K562 (cell line): ENCODE measurements at regions not wholly inside any gene's neighbourhood (a gene's known extent, or its start where the extent isn't known, plus 50 kb on each side); places are given as distances from the start of the nearest gene placed in this dataset.

Experiments
- ATAC-seq: fragments of 200-7000 bp; cut with Tn5 transposase; 3 replicates; pipeline ENCODE4 v1.9.1; 2020; ENCODE audit warnings: moderate library complexity
- BruUV-seq: library from RNA; stranded (reverse); fragments of 400-500 nt; replicated peaks from 2 replicates; lab custom pipeline; 2021; lab: Mats Ljungman, UMichigan
- CTCF ChIA-PET: fragments of 300-600 bp; formaldehyde crosslinking; extraction: SDS; loops from one replicate; lab custom pipeline; 2021; ENCODE audit warnings: low intra/inter-chr PET ratio; lab: Yijun Ruan, JAX
- POLR2A ChIA-PET: fragments of 300-600, 350-650 bp; sonication (Branson Sonifier 250); formaldehyde crosslinking; extraction: SDS; loops from one replicate; lab custom pipeline; 2021; ENCODE audit warnings: antibody characterized with exemption, inconsistent platforms; lab: Yijun Ruan, JAX
- DNase-seq, 4 experiments: peaks; one replicate each; pipeline versions ENCODE4 v3.0.0 to v3.0.0-alpha.2; 2011 to 2018; ENCODE audit warnings: low spot score in 3 of 4, mixed read lengths in 3 of 4; ENCODE audit errors: extremely low read depth in 1 of 4
- FAIRE-seq: peaks from 2 replicates; lab custom pipeline; 2011; peaks lifted over from hg19 to GRCh38; lab: Jason Lieb, UNC
- H2AFZ ChIP-seq: 2 replicates; pipeline ENCODE4 v1.6.0; 2011; ENCODE audit warnings: low read depth, low read length, control low read depth, inconsistent platforms
- H3K27ac ChIP-seq: fragments of 200-600 bp; 3 replicates; pipeline ENCODE4 v1.8.0; 2011; ENCODE audit warnings: low read depth, mild to moderate bottlenecking, control low read depth, inconsistent platforms, low read length, moderate library complexity, mixed read lengths; ENCODE audit errors: extremely low read depth
- H3K27me3 ChIP-seq, 2 experiments: fragments of 300-600 bp in 1 of 2; 2 replicates in 1 of 2; 3 replicates in 1 of 2; pipeline versions ENCODE4 v1.6.0 to v1.8.0; 2011; ENCODE audit warnings: inconsistent platforms in 2 of 2, low read length in 2 of 2, mild to moderate bottlenecking in 1 of 2, mixed read lengths in 1 of 2, moderate library complexity in 1 of 2; ENCODE audit not compliant: control insufficient read depth in 2 of 2, insufficient read depth in 2 of 2
- H3K36me3 ChIP-seq: fragments of 300-600 bp; 3 replicates; pipeline ENCODE4 v1.8.0; 2011; ENCODE audit warnings: mild to moderate bottlenecking, low read length, inconsistent platforms; ENCODE audit not compliant: control insufficient read depth, insufficient read depth
- H3K4me1 ChIP-seq, 2 experiments: fragments of 200-600 bp in 1 of 2; replicated peaks in 1 of 2; 2 replicates in 1 of 2; 3 replicates in 1 of 2; pipeline versions ENCODE4 v1.5.1 to v1.8.0; 2011; ENCODE audit warnings: inconsistent platforms in 2 of 2, low read length in 2 of 2, mild to moderate bottlenecking in 1 of 2, mixed read lengths in 1 of 2, moderate library complexity in 1 of 2; ENCODE audit not compliant: control insufficient read depth in 2 of 2, insufficient read depth in 2 of 2
- H3K4me2 ChIP-seq: 2 replicates; pipeline ENCODE4 v1.6.1; 2011; ENCODE audit warnings: low read length, control low read depth, inconsistent platforms, mixed read lengths; ENCODE audit not compliant: insufficient read depth
- H3K4me3 ChIP-seq: fragments of 200-600 bp; sonication (generic), shearing (Covaris generic); 2 replicates; pipeline ENCODE4 v1.5.1; 2016; ENCODE audit warnings: control low read depth, inconsistent platforms
- H3K79me2 ChIP-seq: fragments of 200-600 bp; 3 replicates; pipeline ENCODE4 v1.8.0; 2011; ENCODE audit warnings: low read length, inconsistent platforms; ENCODE audit not compliant: control insufficient read depth, insufficient read depth
- H3K9ac ChIP-seq, 2 experiments: 2 replicates each; pipeline versions ENCODE4 v1.6.0 to v1.6.1; 2011; ENCODE audit warnings: low read depth in 2 of 2, low read length in 2 of 2, control low read depth in 1 of 2, inconsistent platforms in 1 of 2, mild to moderate bottlenecking in 1 of 2, mixed read lengths in 1 of 2; ENCODE audit not compliant: insufficient read depth in 1 of 2
- H3K9me1 ChIP-seq: one replicate; pipeline ENCODE4 v1.6.0; 2011; ENCODE audit warnings: inconsistent platforms, mild to moderate bottlenecking, low read length, moderate library complexity; ENCODE audit not compliant: control insufficient read depth, insufficient read depth
- H3K9me3 ChIP-seq: replicated peaks from 2 replicates; pipeline ENCODE4 v1.5.1; 2011; ENCODE audit warnings: low read depth, low read length, inconsistent platforms; ENCODE audit not compliant: control insufficient read depth, insufficient read depth
- H4K20me1 ChIP-seq: replicated peaks from 2 replicates; pipeline ENCODE4 v1.6.1; 2011; ENCODE audit warnings: low read length, inconsistent platforms, mixed read lengths; ENCODE audit not compliant: control insufficient read depth, insufficient read depth
- CBX3 ChIP-seq, 2 experiments: IDR thresholded peaks; 1 replicate in 1 of 2; 2 replicates in 1 of 2; pipeline ENCODE4 v1.6.1; 2012; ENCODE audit warnings: inconsistent platforms in 2 of 2, low read length in 2 of 2, borderline replicate concordance in 1 of 2, control low read depth in 1 of 2
- EP300 ChIP-seq: IDR thresholded peaks from 2 replicates; pipeline ENCODE4 v1.6.1; 2012; ENCODE audit warnings: low read length, improper control_type of control experiment
- NFE2L1 ChIP-seq: fragments of 450-650 bp; IDR thresholded peaks from 2 replicates; pipeline ENCODE4 v1.6.1; 2016; ENCODE audit warnings: missing genetic modification characterization, low read depth, mild to moderate bottlenecking, missing compliant biosample characterization, moderate library complexity, borderline replicate concordance
- NR1H2 ChIP-seq: sonication (generic); formaldehyde crosslinking; IDR thresholded peaks from 2 replicates; pipeline ENCODE4 v1.4.0; 2020; ENCODE audit warnings: mild to moderate bottlenecking, missing genetic modification reagents
- PHF8 ChIP-seq: fragments of 200-600 bp; sonication (generic); IDR thresholded peaks from 2 replicates; pipeline ENCODE4 v1.6.1; 2012; ENCODE audit warnings: mixed run types, mild to moderate bottlenecking, inconsistent platforms, low read length, moderate library complexity, borderline replicate concordance
- U2AF1 ChIP-seq: fragments of 200-400 bp; formaldehyde crosslinking; optimal IDR thresholded peaks from 2 replicates; pipeline ENCODE3; 2017; ENCODE audit warnings: mild to moderate bottlenecking, low read depth, low read length, moderate library complexity
- YY1 ChIP-seq, 3 experiments: IDR thresholded peaks; 2 replicates each; pipeline ENCODE4 v1.6.1; 2011; ENCODE audit warnings: low read length in 2 of 3, mild to moderate bottlenecking in 2 of 3, moderate library complexity in 2 of 3, borderline replicate concordance in 1 of 3, control low read depth in 1 of 3, low read depth in 1 of 3; ENCODE audit not compliant: insufficient read depth in 3 of 3, insufficient replicate concordance in 2 of 3, control insufficient read depth in 1 of 3, insufficient read length in 1 of 3; ENCODE audit errors: extremely low read depth in 1 of 3
- ZNF121 ChIP-seq: sonication (generic); formaldehyde crosslinking; conservative IDR thresholded peaks from 2 replicates; pipeline ENCODE4 v1.8.0; 2022; ENCODE audit warnings: missing genetic modification reagents
- ZNF3 ChIP-seq: fragments of 250-450 bp; sonication (Bioruptor Pico); IDR thresholded peaks from 2 replicates; pipeline ENCODE4 v1.5.0; 2021; ENCODE audit warnings: mild to moderate bottlenecking, moderate library complexity
- ZNF436 ChIP-seq: fragments of 250-450, 450-650 bp; sonication (Bioruptor Pico); formaldehyde crosslinking; IDR thresholded peaks from 2 replicates; pipeline ENCODE4 v1.7.0; 2020; ENCODE audit warnings: mild to moderate bottlenecking
- WGBS: fragments of 100-300 bp; shearing (Covaris generic); methylation state at CpG from one replicate; pipeline ENCODE4 v1.1.6; 2016; ENCODE audit warnings: low coverage, mixed read lengths; ENCODE audit not compliant: insufficient coverage; ENCODE audit errors: missing lambda C conversion rate; 5-methylcytosine and 5-hydroxymethylcytosine counted together
- in situ Hi-C: fragments of 300-500 bp; cut with MboI; formaldehyde crosslinking; loops from 4 replicates; pipeline ENCODE4 v1.15.0; 2018; ENCODE audit warnings: inconsistent platforms, mixed read lengths
- intact Hi-C: fragments of 100-400 bp; cut with micrococcal nuclease; formaldehyde crosslinking; loops from 2 replicates; pipeline ENCODE4 v1.14.2; 2022

GRCh38 chr1:90322186-90322585, 327.3 kb downstream of the ZNF326 start:
- TF ChIP-seq NFE2L1 (tag): no peak
- no peak for TF ChIP-seq PHF8
- no peak for TF ChIP-seq YY1 (IDR thresholded peaks at IDR 0.05; ENCODE audit: borderline replicate concordance in 1 of 3, control insufficient read depth in 1 of 3, extremely low read depth in 1 of 3, insufficient read depth in 3 of 3, insufficient read length in 1 of 3, insufficient replicate concordance in 2 of 3, low read depth in 1 of 3, low read length in 2 of 3)
- no peak for TF ChIP-seq ZNF121 (CRISPR knock-in tag)
- no peak for TF ChIP-seq ZNF3 (CRISPR knock-in tag)
- Histone ChIP-seq H3K4me1 (no peaks in the 10 kb centered on the region), H4K20me1 (no peaks in the 10 kb centered on the region; the same call in 1 of the 2 replicates), H3K79me2 (no peaks in the 10 kb centered on the region), H3K4me2 (no peak overlapping the region), H3K9ac (no peak overlapping the region), H3K27ac (no peak overlapping the region), H3K9me3 (no peaks in the 10 kb centered on the region), H2AFZ (no peak overlapping the region), H3K36me3 (no peaks in the 10 kb centered on the region), H3K9me1 (no peaks in the 10 kb centered on the region), H3K4me3 (no peak overlapping the region), H3K27me3 (no peaks in the 10 kb centered on the region; a peak in 1 of 5 replicates)
- no TSS peak for BruUV-seq
- ATAC-seq: no peak
- ChIA-PET POLR2A (interaction anchor here (0.6 kb wide), 1 partner anchor 211 kb away, joined by 3 read pairs; no protein-coding TSS in a partner anchor), CTCF (no interaction called here)
- intact Hi-C loops (no loop called here), in situ Hi-C loops (no loop called here)
- 4% methylated on average over 3 of the region's 3 CpGs for WGBS
- no peak for DNase-seq
- no peak for FAIRE-seq

DNA sequence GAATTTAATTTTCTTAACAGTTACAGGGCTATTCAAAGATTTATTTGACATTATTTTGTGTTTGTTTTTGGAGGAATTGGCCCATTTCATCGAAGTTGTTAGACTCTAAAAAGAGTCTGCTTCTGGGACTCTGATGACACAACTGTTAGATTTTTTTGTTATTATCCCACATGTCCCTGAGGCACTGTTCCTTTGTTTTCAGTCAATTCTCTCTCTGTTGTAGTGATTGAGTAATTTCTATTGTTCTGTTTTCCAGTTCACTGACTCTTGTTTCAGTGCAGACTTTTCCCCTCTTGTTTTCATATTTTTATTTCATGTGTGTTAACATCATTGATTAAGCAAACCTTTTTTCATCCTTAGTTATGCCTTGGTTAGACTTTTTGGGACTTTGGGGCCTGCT, 325.0 kb downstream of the ZNF326 start:
- Histone ChIP-seq H3K4me1 (no peaks in the 10 kb centered on the region), H2AFZ (no peak overlapping the region), H3K9me3 (no peaks in the 10 kb centered on the region), H3K27me3 (no peaks in the 10 kb centered on the region), H3K9ac (no peak overlapping the region), H4K20me1 (no peaks in the 10 kb centered on the region), H3K9me1 (no peaks in the 10 kb centered on the region), H3K4me3 (no peak overlapping the region), H3K4me2 (no peak overlapping the region), H3K27ac (no peak overlapping the region), H3K79me2 (no peaks in the 10 kb centered on the region), H3K36me3 (no peaks in the 10 kb centered on the region)
- ChIA-PET CTCF (no interaction called here), POLR2A (no interaction called here)
- no TSS peak for BruUV-seq
- DNase-seq: no peak
- FAIRE-seq: no peak
- intact Hi-C loops (no loop called here), in situ Hi-C loops (no loop called here)
- WGBS: 0% methylated on average over 1 of the region's 1 CpG
- no peak for ATAC-seq
- TF ChIP-seq ZNF436 (CRISPR knock-in tag) (no peak), CBX3 (IDR thresholded peaks at IDR 0.05; ENCODE audit: borderline replicate concordance in 1 of 2, low read length in 2 of 2) (no peak), NR1H2 (CRISPR knock-in tag) (no peak), U2AF1 (no peak), EP300 (no peak), PHF8 (no peak)
- TF ChIP-seq, all 486 proteins: peak for 0
